ENCODE measurements at regions not wholly inside any gene's neighbourhood (a gene's known extent, or its start where the extent isn't known, plus 50 kb on each side); places are given as distances from the start of the nearest gene placed in this dataset.

DNA sequence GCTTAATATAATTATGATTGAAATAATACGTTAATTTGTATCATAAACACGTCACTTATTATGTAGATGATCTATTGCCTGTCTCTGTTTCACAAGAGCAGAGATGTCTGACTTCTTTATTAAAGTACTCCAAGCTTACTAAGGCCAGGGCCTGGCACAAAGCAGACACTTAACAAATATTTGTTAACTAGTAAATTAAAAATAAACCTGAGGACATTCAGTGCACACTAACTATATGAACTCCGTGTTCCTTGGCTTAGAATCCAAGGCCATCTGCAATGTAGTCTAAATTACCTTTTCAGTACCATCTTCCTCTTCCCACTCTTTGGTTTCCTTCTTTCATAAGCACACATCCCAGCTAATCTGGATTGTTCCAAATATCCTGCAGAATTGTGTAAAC, 210.8 kb upstream of the SOX9 start:
- no peak for TF ChIP-seq ZFX (IDR thresholded peaks at IDR 0.05)
- TF ChIP-seq, protein P1, sequence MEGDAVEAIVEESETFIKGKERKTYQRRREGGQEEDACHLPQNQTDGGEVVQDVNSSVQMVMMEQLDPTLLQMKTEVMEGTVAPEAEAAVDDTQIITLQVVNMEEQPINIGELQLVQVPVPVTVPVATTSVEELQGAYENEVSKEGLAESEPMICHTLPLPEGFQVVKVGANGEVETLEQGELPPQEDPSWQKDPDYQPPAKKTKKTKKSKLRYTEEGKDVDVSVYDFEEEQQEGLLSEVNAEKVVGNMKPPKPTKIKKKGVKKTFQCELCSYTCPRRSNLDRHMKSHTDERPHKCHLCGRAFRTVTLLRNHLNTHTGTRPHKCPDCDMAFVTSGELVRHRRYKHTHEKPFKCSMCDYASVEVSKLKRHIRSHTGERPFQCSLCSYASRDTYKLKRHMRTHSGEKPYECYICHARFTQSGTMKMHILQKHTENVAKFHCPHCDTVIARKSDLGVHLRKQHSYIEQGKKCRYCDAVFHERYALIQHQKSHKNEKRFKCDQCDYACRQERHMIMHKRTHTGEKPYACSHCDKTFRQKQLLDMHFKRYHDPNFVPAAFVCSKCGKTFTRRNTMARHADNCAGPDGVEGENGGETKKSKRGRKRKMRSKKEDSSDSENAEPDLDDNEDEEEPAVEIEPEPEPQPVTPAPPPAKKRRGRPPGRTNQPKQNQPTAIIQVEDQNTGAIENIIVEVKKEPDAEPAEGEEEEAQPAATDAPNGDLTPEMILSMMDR (conservative IDR thresholded peaks at IDR 0.05), result no peak
- no peak overlapping the region for H3K27ac ChIP-seq

DNA sequence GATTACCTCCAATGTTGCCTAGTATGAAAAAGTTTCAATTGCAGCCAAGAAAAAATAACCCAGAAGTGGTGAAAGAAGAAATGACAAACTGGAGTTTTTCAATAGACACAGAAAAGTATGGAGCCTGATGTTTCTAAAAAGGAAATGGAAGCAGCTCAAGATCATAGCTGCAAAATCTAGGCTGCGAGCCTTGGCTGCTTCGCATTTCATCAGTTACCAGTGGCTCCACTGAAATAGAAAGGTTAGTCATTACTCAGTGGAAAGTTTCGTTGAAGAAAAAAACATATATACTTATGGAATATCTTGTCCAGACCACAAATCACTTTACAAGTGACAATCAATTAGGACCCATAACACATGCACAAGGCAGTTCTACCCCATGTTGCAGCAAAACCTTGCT, 206.8 kb upstream of the SOX9 start:
- TF ChIP-seq, protein P1 (conservative IDR thresholded peaks at IDR 0.05), result no peak
- TF ChIP-seq ZFX (IDR thresholded peaks at IDR 0.05), result no peak

DNA sequence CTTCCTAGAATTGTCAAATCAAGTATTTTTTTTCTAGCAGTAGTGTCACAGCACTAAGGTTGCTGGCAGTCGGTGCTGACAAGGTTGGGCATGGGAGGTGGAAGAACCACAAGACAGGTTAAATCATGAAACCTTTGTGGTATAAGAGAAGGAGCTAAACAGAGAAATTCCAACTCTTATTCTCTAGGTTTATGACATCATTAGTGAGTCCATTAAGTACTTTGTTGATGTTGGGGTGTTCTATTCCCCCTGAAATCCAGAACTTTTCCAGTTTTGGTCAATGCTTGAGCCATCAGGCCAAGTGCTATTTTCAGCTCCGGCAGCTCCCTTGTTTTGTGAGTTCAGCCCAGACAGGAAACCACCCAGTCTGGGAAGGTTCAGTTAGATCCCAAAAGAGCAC, 206.0 kb upstream of the SOX9 start:
- TF ChIP-seq ZFX (IDR thresholded peaks at IDR 0.05), result no peak
- TF ChIP-seq, protein P1 (conservative IDR thresholded peaks at IDR 0.05), result no peak
- H3K27ac ChIP-seq, result no peak overlapping the region

More for the DNA sequence above, 206.8 kb upstream of the SOX9 start:
- no peak overlapping the region for H3K27ac ChIP-seq

GRCh38 chr17:71917715-71918114, 203.1 kb upstream of the SOX9 start:
- no peak overlapping the region for H3K27ac ChIP-seq
- no peak for TF ChIP-seq ZFX (IDR thresholded peaks at IDR 0.05)
- TF ChIP-seq, protein P1 (conservative IDR thresholded peaks at IDR 0.05), result no peak

GRCh38 chr17:71919186-71919585, 201.6 kb upstream of the SOX9 start:
- TF ChIP-seq, protein P1 (conservative IDR thresholded peaks at IDR 0.05), result no peak
- no peak for TF ChIP-seq ZFX (IDR thresholded peaks at IDR 0.05)

DNA sequence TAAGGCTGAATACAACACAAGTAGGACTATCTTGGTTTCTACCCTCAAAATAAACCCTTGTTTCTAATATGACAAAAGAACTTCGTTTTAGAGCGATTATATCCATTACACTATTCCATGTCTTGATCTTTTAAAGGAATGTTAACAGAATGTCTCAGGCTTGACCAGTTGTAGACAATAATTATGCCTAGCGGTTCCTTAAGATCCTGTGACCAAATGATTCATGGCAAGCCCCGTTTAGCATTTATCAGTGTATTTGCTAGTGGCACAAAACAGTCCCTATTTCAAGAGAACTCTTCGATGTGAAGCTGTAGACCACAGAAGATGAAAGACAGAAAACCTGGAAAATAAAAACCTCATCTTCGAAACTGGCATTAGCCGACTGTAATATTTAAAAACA, 200.9 kb upstream of the SOX9 start:
- no peak overlapping the region for H3K27ac ChIP-seq
- no peak for TF ChIP-seq ZFX (IDR thresholded peaks at IDR 0.05)
- TF ChIP-seq, protein P1 (conservative IDR thresholded peaks at IDR 0.05), result no peak

More at GRCh38 chr17:71919186-71919585, 201.6 kb upstream of the SOX9 start:
- no peak overlapping the region for H3K27ac ChIP-seq

DNA sequence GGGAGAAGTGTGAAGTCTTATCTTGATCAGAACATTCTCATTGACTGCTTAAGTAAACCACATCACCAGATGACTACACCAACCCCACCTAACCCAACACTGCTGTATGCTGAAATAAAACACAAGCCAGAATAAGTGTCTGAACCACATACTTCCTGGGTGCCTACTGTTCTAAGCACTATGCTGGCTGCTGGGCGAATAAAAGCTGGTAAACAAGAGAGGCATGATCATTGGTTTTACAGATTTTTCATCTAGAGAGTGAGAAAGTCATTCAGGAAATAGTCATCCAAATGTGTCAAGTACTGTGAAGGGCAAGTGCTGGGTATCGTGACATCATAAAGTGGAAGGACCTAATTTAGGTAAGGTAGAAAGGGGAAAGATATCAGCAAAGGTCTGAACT, 199.0 kb upstream of the SOX9 start:
- TF ChIP-seq, protein P1 (conservative IDR thresholded peaks at IDR 0.05), result no peak
- no peak for TF ChIP-seq ZFX (IDR thresholded peaks at IDR 0.05)
- no peak overlapping the region for H3K27ac ChIP-seq
